Fibroblast of skin of left biceps (primary cell): ENCODE measurements at regions not wholly inside any gene's neighbourhood (a gene's known extent, or its start where the extent isn't known, plus 50 kb on each side); places are given as distances from the start of the nearest gene placed in this dataset.
A peak's percentile ranks its signal among the peaks of the same experiment; 100 is the strongest.
"Not testable (repeated sequence)": the region's sequence is repeated elsewhere in the genome, so short reads cannot be mapped to it uniquely, and the experiment has no call there.

Experiments
- DNase-seq, 2 experiments: peaks; one replicate each; pipeline ENCODE4 v3.0.0-alpha.2; 2013; ENCODE audit warnings: low read depth in 2 of 2

- peak in 1 of 2 experiments; percentile 0 for DNase-seq
Observed at GRCh38 chr3:18988614-18989229, 159.6 kb upstream of the KCNH8 start.

- no peak for DNase-seq
Observed at GRCh38 chr3:18987862-18988447, 160.4 kb upstream of the KCNH8 start.

GRCh38 chr3:18987070-18987469 lies 161.2 kb upstream of the KCNH8 start:
- DNase-seq = no peak

GRCh38 chr3:18982920-18983319 lies 165.4 kb upstream of the KCNH8 start:
- no peak for DNase-seq

GRCh38 chr3:18976102-18976501 lies 172.2 kb upstream of the KCNH8 start:
- DNase-seq = not testable (repeated sequence)

- no peak for DNase-seq
Observed at GRCh38 chr3:18968120-18968519, 180.2 kb upstream of the KCNH8 start.

GRCh38 chr3:18965781-18966180 lies 182.5 kb upstream of the KCNH8 start:
- DNase-seq = no peak

- no peak for DNase-seq
Observed at GRCh38 chr3:18964640-18965039, 183.7 kb upstream of the KCNH8 start.

- DNase-seq = no peak
Observed at GRCh38 chr3:18951333-18951732, 197.0 kb upstream of the KCNH8 start.

GRCh38 chr3:18946524-18946923 lies 201.8 kb upstream of the KCNH8 start:
- DNase-seq = no peak

- no peak for DNase-seq
Observed at GRCh38 chr3:18937574-18937973, 210.7 kb upstream of the KCNH8 start.

GRCh38 chr3:18919158-18919557 lies 229.2 kb upstream of the KCNH8 start:
- DNase-seq = no peak

- DNase-seq = no peak
Observed at GRCh38 chr3:18917923-18918322, 230.4 kb upstream of the KCNH8 start.

- DNase-seq = no peak
Observed at GRCh38 chr3:18902081-18902793, 246.1 kb upstream of the KCNH8 start.

- no peak for DNase-seq
Observed at GRCh38 chr3:18901571-18901970, 246.7 kb upstream of the KCNH8 start.

- no peak for DNase-seq
Observed at GRCh38 chr3:18900994-18901393, 247.3 kb upstream of the KCNH8 start.

GRCh38 chr3:18898911-18899310 lies 249.4 kb upstream of the KCNH8 start:
- DNase-seq = no peak

GRCh38 chr3:18892756-18893155 lies 255.6 kb upstream of the KCNH8 start:
- DNase-seq = no peak

GRCh38 chr3:18892047-18892446 lies 256.3 kb upstream of the KCNH8 start:
- DNase-seq = no peak

GRCh38 chr3:18891641-18892040 lies 256.7 kb upstream of the KCNH8 start:
- no peak for DNase-seq

- no peak for DNase-seq
Observed at GRCh38 chr3:18890449-18890848, 257.9 kb upstream of the KCNH8 start.

- DNase-seq = no peak
Observed at GRCh38 chr3:18888819-18889218, 259.5 kb upstream of the KCNH8 start.

- DNase-seq = no peak
Observed at GRCh38 chr3:18888370-18888769, 259.9 kb upstream of the KCNH8 start.
